ENCODE measurements at regions not wholly inside any gene's neighbourhood (a gene's known extent, or its start where the extent isn't known, plus 50 kb on each side); places are given as distances from the start of the nearest gene placed in this dataset.

GRCh38 chr9:26500471-26500870 is 392.1 kb downstream of the CAAP1 start:
- TF ChIP-seq, protein P1, sequence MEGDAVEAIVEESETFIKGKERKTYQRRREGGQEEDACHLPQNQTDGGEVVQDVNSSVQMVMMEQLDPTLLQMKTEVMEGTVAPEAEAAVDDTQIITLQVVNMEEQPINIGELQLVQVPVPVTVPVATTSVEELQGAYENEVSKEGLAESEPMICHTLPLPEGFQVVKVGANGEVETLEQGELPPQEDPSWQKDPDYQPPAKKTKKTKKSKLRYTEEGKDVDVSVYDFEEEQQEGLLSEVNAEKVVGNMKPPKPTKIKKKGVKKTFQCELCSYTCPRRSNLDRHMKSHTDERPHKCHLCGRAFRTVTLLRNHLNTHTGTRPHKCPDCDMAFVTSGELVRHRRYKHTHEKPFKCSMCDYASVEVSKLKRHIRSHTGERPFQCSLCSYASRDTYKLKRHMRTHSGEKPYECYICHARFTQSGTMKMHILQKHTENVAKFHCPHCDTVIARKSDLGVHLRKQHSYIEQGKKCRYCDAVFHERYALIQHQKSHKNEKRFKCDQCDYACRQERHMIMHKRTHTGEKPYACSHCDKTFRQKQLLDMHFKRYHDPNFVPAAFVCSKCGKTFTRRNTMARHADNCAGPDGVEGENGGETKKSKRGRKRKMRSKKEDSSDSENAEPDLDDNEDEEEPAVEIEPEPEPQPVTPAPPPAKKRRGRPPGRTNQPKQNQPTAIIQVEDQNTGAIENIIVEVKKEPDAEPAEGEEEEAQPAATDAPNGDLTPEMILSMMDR (IDR thresholded peaks at IDR 0.05): no peak
- no peak for TF ChIP-seq POLR2A (IDR thresholded peaks at IDR 0.05)
